IMR-90 (cell line): ENCODE measurements at regions not wholly inside any gene's neighbourhood (a gene's known extent, or its start where the extent isn't known, plus 50 kb on each side); places are given as distances from the start of the nearest gene placed in this dataset.

Experiments used
- ATAC-seq: fragments of 200-7000 bp; cut with Tn5 transposase; 2 replicates; pipeline ENCODE4 v1.9.1; 2020; ENCODE audit warnings: low read depth, mild to moderate bottlenecking, moderate library complexity
- BruUV-seq: library from RNA; stranded (reverse); fragments of 400-500 nt; replicated peaks from 2 replicates; lab custom pipeline; 2021; lab: Mats Ljungman, UMichigan
- CTCF ChIA-PET: fragments of 300-600 bp; formaldehyde crosslinking; extraction: SDS; loops from one replicate; lab custom pipeline; 2021; ENCODE audit warnings: antibody characterized with exemption; lab: Yijun Ruan, JAX
- POLR2A ChIA-PET: fragments of 300-600 bp; sonication (Branson Sonifier 250); formaldehyde crosslinking; loops from one replicate; lab custom pipeline; 2022; ENCODE audit warnings: antibody characterized with exemption; ENCODE audit not compliant: unreplicated experiment; lab: Charles Lee
- DNase-seq: peaks from one replicate; pipeline ENCODE4 v3.0.0; 2013
- H2AFZ ChIP-seq: replicated peaks from 2 replicates; pipeline ENCODE3; 2013; ENCODE audit warnings: low read length, mild to moderate bottlenecking; ENCODE audit not compliant: poor library complexity
- H2AK5ac ChIP-seq: 2 replicates; pipeline ENCODE4 v1.6.1; 2013; ENCODE audit warnings: low read depth, low read length, inconsistent platforms
- H2AK9ac ChIP-seq: replicated peaks from 2 replicates; pipeline ENCODE3; 2013; ENCODE audit warnings: mild to moderate bottlenecking, low read depth, low read length, moderate library complexity; ENCODE audit not compliant: poor library complexity
- H2BK120ac ChIP-seq: 2 replicates; pipeline ENCODE4 v1.6.1; 2013; ENCODE audit warnings: low read depth, low read length, inconsistent platforms
- H2BK15ac ChIP-seq: 3 replicates; pipeline ENCODE4 v1.6.1; 2013; ENCODE audit warnings: low read depth, low read length, inconsistent platforms
- H2BK20ac ChIP-seq: 2 replicates; pipeline ENCODE4 v1.6.1; 2013; ENCODE audit warnings: low read depth, mild to moderate bottlenecking, inconsistent platforms, low read length, moderate library complexity
- H2BK5ac ChIP-seq: 2 replicates; pipeline ENCODE4 v1.6.1; 2013; ENCODE audit warnings: mild to moderate bottlenecking, low read depth, low read length, inconsistent platforms; ENCODE audit not compliant: poor library complexity, severe bottlenecking
- H3K14ac ChIP-seq: replicated peaks from 2 replicates; pipeline ENCODE4 v1.6.1; 2013; ENCODE audit warnings: low read depth, low read length, inconsistent platforms
- H3K18ac ChIP-seq: 2 replicates; pipeline ENCODE4 v1.6.1; 2013; ENCODE audit warnings: low read depth, low read length, control low read depth
- H3K23ac ChIP-seq: 2 replicates; pipeline ENCODE4 v1.6.1; 2013; ENCODE audit warnings: low read depth, low read length, inconsistent platforms
- H3K27ac ChIP-seq: 2 replicates; pipeline ENCODE4 v1.5.1; 2013; ENCODE audit warnings: mild to moderate bottlenecking, control low read depth, low read length; ENCODE audit not compliant: insufficient read depth
- H3K27me3 ChIP-seq: 2 replicates; pipeline ENCODE4 v1.6.1; 2013; ENCODE audit warnings: low read length; ENCODE audit not compliant: control insufficient read depth, insufficient read depth
- H3K36me3 ChIP-seq: 2 replicates; pipeline ENCODE4 v1.6.1; 2013; ENCODE audit warnings: low read length, mixed read lengths; ENCODE audit not compliant: control insufficient read depth, insufficient read depth
- H3K4ac ChIP-seq: 2 replicates; pipeline ENCODE4 v1.6.1; 2013; ENCODE audit warnings: low read depth, low read length, inconsistent platforms
- H3K4me1 ChIP-seq: 2 replicates; pipeline ENCODE4 v1.6.1; 2013; ENCODE audit warnings: low read length, mixed read lengths; ENCODE audit not compliant: control insufficient read depth, insufficient read depth
- H3K4me2 ChIP-seq: 2 replicates; pipeline ENCODE4 v1.6.1; 2013; ENCODE audit warnings: low read depth, mild to moderate bottlenecking, control low read depth, low read length, moderate library complexity
- H3K4me3 ChIP-seq: 2 replicates; pipeline ENCODE4 v1.5.1; 2013; ENCODE audit warnings: low read depth, mild to moderate bottlenecking, control low read depth, low read length, moderate library complexity; ENCODE audit not compliant: insufficient read depth
- H3K56ac ChIP-seq: 2 replicates; pipeline ENCODE4 v1.6.1; 2013; ENCODE audit warnings: low read length, inconsistent platforms; ENCODE audit not compliant: insufficient read depth; ENCODE audit errors: extremely low read depth
- H3K79me1 ChIP-seq, 2 experiments: 2 replicates each; pipeline ENCODE4 v1.6.1; 2013; ENCODE audit warnings: low read length in 2 of 2, inconsistent platforms in 1 of 2, low read depth in 1 of 2
- H3K9ac ChIP-seq: 2 replicates; pipeline ENCODE4 v1.6.1; 2013; ENCODE audit warnings: low read depth, low read length, control low read depth
- H3K9me1 ChIP-seq: 2 replicates; pipeline ENCODE4 v1.6.1; 2013; ENCODE audit warnings: low read length, inconsistent platforms; ENCODE audit not compliant: insufficient read depth
- H3K9me3 ChIP-seq: 2 replicates; pipeline ENCODE4 v1.6.1; 2013; ENCODE audit warnings: low read length; ENCODE audit not compliant: control insufficient read depth, insufficient read depth
- H4K20me1 ChIP-seq: 2 replicates; pipeline ENCODE4 v1.6.1; 2013; ENCODE audit warnings: low read length, inconsistent platforms; ENCODE audit not compliant: insufficient read depth
- H4K5ac ChIP-seq: 2 replicates; pipeline ENCODE4 v1.6.1; 2013; ENCODE audit warnings: mild to moderate bottlenecking, low read depth, low read length, control low read depth
- H4K8ac ChIP-seq, 2 experiments: 2 replicates each; pipeline ENCODE4 v1.6.1; 2013; ENCODE audit warnings: low read depth in 2 of 2, low read length in 2 of 2, control low read depth in 1 of 2, inconsistent platforms in 1 of 2
- H4K91ac ChIP-seq: 2 replicates; pipeline ENCODE4 v1.6.1; 2013; ENCODE audit warnings: low read depth, low read length, inconsistent platforms; ENCODE audit not compliant: insufficient read depth
- CEBPB ChIP-seq: IDR thresholded peaks from 2 replicates; pipeline ENCODE4 v1.6.1; 2012; ENCODE audit warnings: low read depth, low read length, improper control_type of control experiment
- CTCF ChIP-seq: conservative IDR thresholded peaks from 2 replicates; pipeline ENCODE4 v1.5.1; 2012; ENCODE audit warnings: mild to moderate bottlenecking, low read depth, low read length, improper control_type of control experiment
- ELK1 ChIP-seq: fragments of 150-350 bp; IDR thresholded peaks from 2 replicates; pipeline ENCODE4 v1.6.1; 2016; ENCODE audit warnings: low read depth, mild to moderate bottlenecking, low read length, moderate library complexity, borderline replicate concordance
- MAZ ChIP-seq: IDR thresholded peaks from 2 replicates; pipeline ENCODE4 v1.6.1; 2012; ENCODE audit warnings: low read depth, mild to moderate bottlenecking, low read length, improper control_type of control experiment, moderate library complexity, borderline replicate concordance
- MXI1 ChIP-seq: IDR thresholded peaks from 2 replicates; pipeline ENCODE4 v1.6.1; 2012; ENCODE audit warnings: low read depth, mild to moderate bottlenecking, low read length, moderate library complexity, borderline replicate concordance
- NFE2L2 ChIP-seq: fragments of 150-350 bp; IDR thresholded peaks from 2 replicates; pipeline ENCODE4 v1.6.1; 2016; ENCODE audit warnings: low read depth, mild to moderate bottlenecking, low read length
- POLR2A ChIP-seq: IDR thresholded peaks from 2 replicates; pipeline ENCODE4 v1.6.1; 2012; ENCODE audit warnings: mild to moderate bottlenecking, low read depth, low read length
- RAD21 ChIP-seq: IDR thresholded peaks from 2 replicates; pipeline ENCODE4 v1.6.1; 2012; ENCODE audit warnings: low read length, improper control_type of control experiment
- RCOR1 ChIP-seq: IDR thresholded peaks from 2 replicates; pipeline ENCODE4 v1.6.1; 2012; ENCODE audit warnings: mild to moderate bottlenecking, low read length, improper control_type of control experiment; ENCODE audit not compliant: insufficient replicate concordance
- RFX5 ChIP-seq: IDR thresholded peaks from 2 replicates; pipeline ENCODE4 v1.8.0; 2012; ENCODE audit warnings: low read depth, mild to moderate bottlenecking, low read length, moderate library complexity
- SMC3 ChIP-seq: fragments of 150-350 bp; IDR thresholded peaks from 2 replicates; pipeline ENCODE4 v1.6.1; 2016; ENCODE audit warnings: low read depth, mild to moderate bottlenecking, antibody characterized with exemption, low read length, moderate library complexity
- WGBS, 2 experiments: methylation state at CpG; one replicate each; pipeline versions ENCODE4 v1.1.5 to v1.1.7; 2013; ENCODE audit warnings: missing lambda C conversion rate in 2 of 2; ENCODE audit not compliant: insufficient read length in 1 of 2; ENCODE audit errors: extremely low coverage in 2 of 2; 5-methylcytosine and 5-hydroxymethylcytosine counted together
- dilution Hi-C: fragments of 300-500 bp; cut with HindIII; formaldehyde crosslinking; loops from one replicate; pipeline ENCODE4 v1.14.3; 2018; ENCODE audit warnings: low sequenced_read_pairs; ENCODE audit not compliant: unreplicated experiment
- in situ Hi-C: fragments of 300-500 bp; cut with MboI; formaldehyde crosslinking; loops from 3 replicates; pipeline ENCODE4 v1.14.3; 2019; ENCODE audit warnings: low sequenced_read_pairs, inconsistent platforms, mixed read lengths
- intact Hi-C: fragments of 100-400 bp; cut with micrococcal nuclease; formaldehyde crosslinking; loops from 2 replicates; pipeline ENCODE4 v1.10.0; 2022

- dilution Hi-C loops (no loop called here), intact Hi-C loops (no loop called here), in situ Hi-C loops (no loop called here)
- H4K91ac ChIP-seq = no peak overlapping the region
- no peak overlapping the region for H3K14ac ChIP-seq
- H3K23ac ChIP-seq = no peak overlapping the region
- no peak overlapping the region for H3K18ac ChIP-seq
- no peaks in the 10 kb centered on the region for H3K9me1 ChIP-seq
- H3K36me3 ChIP-seq = no peaks in the 10 kb centered on the region
- H3K27me3 ChIP-seq = no peaks in the 10 kb centered on the region
- H3K4me1 ChIP-seq = no peaks in the 10 kb centered on the region
- TF ChIP-seq POLR2A (no peak), ELK1 (no peak), CTCF (no peak), RFX5 (no peak), RCOR1 (no peak), NFE2L2 (no peak), MAZ (no peak), CEBPB (no peak), RAD21 (no peak), MXI1 (no peak), SMC3 (no peak)
- no peak overlapping the region for H3K4me3 ChIP-seq
- H3K79me1 ChIP-seq = no peaks in the 10 kb centered on the region
- H2AFZ ChIP-seq = no peak overlapping the region
- H3K9me3 ChIP-seq = peaks cover 4% of the 10 kb centered on the region; the same call in 1 of the 2 replicates
- H2BK20ac ChIP-seq = no peak overlapping the region
- no peak overlapping the region for H3K56ac ChIP-seq
- BruUV-seq = no TSS peak
- H2BK15ac ChIP-seq = no peak overlapping the region
- POLR2A ChIA-PET = no interaction called here
- no peak overlapping the region for H3K4me2 ChIP-seq
- no peak overlapping the region for H3K4ac ChIP-seq
- CTCF ChIA-PET = no interaction called here
- H4K20me1 ChIP-seq = no peaks in the 10 kb centered on the region
- no peak overlapping the region for H2BK5ac ChIP-seq
- DNase-seq (no peak), ATAC-seq (no peak)
- no peak overlapping the region for H2AK5ac ChIP-seq
- H4K8ac ChIP-seq = no peak overlapping the region
- no peak overlapping the region for H3K9ac ChIP-seq
- 17% methylated on average over 3 of the region's 12 CpGs; no CpG with 5 or more reads in 1 of the 2 experiments for whole genome bisulfite sequencing, 2 experiments
- H2AK9ac ChIP-seq = no peak overlapping the region
- H2BK120ac ChIP-seq = no peak overlapping the region
- no peak overlapping the region for H3K27ac ChIP-seq
- no peak overlapping the region for H4K5ac ChIP-seq
These were observed 606.4 kb downstream of the RNF144A start for GRCh38 chr2:7523481-7524120.
